ENCODE measurements at regions not wholly inside any gene's neighbourhood (a gene's known extent, or its start where the extent isn't known, plus 50 kb on each side); places are given as distances from the start of the nearest gene placed in this dataset.

DNA sequence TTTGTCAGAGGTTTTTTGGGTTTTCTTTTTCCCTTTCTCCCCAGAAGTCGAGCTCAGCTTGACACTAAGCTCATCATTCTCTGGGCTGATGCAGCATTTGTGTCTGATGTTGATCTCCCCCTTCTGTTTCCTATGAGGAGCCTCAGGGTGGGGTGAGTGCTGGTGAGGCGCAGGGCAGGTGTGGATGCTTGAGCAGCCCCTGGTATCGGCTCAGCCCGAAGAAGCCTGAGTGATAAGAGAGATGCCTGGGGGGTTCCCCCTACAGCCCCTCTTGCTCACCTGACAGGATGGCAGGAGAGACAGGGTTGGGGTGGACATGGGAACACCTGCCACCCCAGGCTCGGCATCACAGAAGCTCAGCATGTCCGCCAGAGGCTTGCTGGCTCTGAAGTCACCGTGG is 239.0 kb downstream of the RHOU start:
- no peak for DNase-seq (ENCODE audit: low read depth)

DNA sequence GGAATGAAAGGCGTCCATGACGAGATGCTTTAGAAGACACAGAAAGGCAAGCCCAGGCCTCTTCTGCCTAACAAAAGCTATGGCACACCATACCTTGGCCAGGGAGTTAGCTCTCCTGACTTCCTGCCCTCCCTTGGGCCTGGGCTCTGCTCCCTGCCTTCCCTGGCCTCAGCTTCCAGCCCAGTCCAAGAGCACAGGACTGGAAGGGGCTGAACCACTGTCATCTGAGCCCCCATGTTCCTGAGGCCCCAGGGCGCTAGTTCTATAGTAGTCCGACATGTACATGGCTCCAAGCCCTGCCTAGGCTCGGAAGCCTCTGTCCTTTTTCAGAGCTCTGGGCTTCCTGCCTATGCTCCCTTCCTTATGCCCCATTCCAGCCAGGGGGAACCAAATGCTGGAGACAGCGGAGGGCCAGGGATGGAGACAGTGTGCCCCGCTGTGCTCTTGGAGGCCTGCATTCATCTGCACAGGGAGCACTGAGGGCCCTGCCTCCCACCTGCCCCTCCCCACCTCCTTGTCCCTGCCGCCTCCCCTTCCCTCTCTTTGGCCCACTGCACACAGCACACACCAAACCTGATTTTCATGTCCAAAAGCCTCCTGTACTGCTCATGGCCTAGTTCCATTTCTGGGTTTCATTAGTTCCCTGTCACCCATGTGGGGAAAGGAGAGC is 240.1 kb downstream of the RHOU start:
- no peak for DNase-seq (ENCODE audit: low read depth)

DNA sequence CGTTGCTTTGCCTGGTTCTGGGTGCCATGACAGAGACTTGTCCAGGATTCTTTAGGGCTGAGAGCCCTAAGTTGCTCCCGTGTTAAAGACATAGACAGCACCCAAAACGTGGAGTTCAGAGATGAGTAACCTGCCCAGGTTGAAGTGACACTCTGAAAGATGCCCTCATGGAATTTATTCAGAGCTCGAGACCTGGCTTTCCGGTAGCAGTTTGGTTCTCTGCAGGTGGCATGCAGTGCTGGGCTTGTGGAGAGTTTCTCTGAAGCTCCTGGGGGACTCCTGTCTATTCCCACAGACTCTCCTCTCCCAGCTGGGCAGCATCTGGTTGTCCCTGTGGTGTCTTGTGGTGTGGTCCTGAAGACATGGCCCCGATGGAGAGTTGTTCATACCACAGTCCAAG is 241.0 kb downstream of the RHOU start:
- no peak for DNase-seq (ENCODE audit: low read depth)

DNA sequence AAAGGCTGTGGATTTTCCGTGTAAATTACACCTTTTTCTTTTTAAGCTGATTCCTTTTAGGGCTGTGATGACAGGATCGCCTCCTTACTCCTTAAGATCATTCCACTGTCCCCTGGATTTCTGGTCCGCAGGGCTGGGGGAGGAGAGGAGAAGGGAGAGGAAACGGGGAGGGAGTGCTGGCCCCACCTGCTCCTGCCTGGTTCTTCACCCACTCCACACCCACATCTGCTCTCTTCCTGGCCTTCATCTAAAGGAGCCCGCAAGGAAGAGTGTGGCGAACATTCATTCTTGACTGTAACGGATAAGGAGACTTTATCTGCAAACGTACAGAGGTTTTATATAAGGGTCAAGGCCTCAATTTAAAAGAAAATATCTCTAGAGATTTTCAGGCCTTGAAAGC is 242.0 kb downstream of the RHOU start:
- no peak for DNase-seq (ENCODE audit: low read depth)

DNA sequence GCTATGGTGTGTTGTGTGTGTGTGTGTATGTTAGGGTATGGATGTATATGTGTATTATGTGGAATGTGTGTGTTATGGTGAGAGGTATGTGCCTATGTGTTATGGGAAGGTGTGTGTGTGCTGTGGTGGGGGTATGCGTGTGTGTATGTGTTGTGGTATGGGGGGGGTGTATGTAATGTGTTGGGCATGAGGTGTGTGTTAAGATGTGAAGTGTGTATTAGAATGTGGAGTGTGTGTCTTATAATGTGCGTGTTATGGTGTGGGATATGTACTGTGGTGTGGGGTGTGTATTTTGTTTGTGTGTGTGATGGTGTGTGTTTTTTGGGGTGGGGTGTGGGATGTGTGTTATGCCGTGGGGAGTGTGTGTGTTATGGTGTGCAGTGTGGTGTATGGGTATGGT is 242.5 kb downstream of the RHOU start:
- no peak for DNase-seq (ENCODE audit: low read depth)

DNA sequence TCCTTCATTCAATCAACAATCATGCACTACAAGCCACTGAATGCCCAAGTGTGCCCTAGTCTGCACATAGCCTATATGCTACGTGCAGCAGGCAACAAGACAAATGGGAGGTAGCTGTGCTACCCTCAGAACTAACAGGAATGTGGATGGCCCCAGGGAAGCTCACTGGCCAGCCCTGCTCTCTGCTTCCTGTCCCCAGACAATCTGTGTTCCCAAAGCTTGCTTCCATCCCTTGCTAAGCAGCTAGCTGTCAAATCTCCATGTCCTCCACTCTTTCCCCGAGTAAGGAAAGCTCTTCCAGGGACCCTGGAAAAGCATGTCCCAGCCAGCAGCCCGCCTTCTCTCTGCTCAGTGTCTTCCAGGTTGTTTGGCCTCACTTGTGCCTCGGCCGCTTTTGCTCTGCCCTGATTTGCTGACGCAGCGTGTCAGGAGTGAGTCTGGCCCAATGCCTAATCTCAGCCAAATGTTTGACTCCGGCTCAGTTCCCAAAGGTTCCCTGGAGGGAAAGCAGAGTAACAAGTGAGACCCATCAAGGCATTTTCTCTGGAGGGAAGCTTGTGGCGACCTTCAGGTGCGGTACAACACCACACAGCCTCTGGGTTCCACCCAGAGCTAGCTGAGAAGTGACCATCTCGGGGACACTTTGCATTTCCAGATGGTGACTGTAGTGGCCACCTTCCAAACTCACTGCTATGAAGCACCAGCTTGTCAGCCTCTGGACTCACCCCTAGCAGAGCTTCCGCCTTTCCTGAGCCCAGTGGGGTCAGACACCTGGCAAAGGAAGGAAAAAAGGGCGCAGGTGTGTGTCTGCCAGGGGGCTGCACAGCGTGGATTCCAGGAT is 243.4 kb downstream of the RHOU start:
- no peak for DNase-seq (ENCODE audit: low read depth)

DNA sequence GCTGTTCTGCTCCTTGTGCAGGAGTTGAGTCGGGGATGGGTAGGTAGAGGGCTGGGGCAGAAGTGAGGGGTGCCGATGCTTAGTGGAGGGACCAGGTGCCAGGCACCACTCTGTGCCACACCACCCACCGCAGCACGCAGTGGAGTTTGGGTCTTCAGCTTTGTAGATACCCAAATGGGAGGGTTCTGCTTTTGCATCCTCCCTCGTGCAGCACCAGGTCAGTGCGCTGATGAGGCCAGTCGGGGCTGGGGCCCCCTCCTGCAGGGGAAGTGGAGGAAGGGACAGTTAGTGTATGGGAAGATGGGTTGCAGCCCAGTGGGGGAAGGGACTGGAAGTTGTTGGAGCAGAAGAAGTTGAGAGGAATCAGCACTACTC is 244.0 kb downstream of the RHOU start:
- DNase-seq (ENCODE audit: low read depth): no peak

DNA sequence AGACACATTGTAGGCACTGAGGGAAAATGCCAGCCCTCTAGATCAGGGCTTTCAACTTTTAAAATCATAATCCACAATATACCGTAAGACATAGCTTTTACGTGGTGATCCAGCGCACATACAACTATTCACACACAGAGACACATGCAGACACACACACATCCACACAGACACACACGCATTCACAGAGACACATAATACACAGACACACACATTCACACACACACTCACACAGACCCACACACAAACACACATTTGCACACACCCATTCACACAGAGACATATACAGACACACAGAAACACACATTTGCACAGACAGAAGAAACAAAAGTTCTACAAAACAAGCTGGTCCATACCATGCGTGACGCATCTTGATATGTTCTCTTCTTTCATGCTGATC is 244.5 kb downstream of the RHOU start:
- DNase-seq (ENCODE audit: low read depth): no peak

DNA sequence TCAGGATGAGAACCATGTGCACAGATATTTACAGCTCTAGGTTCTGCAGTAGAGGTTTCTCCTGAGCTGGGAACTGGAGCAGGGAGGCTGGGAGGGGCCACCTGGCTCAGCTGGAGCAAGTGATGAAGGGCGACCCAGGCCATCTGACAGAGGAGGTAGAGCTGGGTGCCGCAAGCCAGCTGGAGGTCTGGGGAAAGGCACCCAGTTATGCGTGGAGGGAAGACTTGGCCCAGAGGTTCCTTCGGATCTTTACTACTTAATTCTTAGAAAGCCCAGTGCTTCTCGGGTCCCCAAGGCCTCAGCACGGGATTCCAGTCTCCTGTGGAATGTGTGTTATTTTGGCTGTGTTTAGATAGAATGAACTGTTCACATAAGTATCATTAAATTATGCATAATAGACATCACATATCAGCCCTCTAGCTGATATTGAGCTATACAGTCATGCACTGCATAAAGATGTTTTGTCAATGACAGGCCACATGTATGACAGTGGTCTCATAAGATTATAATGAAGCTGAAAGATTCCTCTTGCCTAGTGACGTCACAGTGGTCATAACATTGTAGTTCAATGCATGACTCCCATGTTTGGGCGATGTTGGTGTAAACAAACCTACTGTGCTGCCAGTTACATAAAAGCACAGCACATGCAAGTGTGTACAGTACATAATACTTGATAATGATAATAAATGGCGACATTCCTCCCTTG is 245.1 kb downstream of the RHOU start:
- DNase-seq (ENCODE audit: low read depth): no peak

DNA sequence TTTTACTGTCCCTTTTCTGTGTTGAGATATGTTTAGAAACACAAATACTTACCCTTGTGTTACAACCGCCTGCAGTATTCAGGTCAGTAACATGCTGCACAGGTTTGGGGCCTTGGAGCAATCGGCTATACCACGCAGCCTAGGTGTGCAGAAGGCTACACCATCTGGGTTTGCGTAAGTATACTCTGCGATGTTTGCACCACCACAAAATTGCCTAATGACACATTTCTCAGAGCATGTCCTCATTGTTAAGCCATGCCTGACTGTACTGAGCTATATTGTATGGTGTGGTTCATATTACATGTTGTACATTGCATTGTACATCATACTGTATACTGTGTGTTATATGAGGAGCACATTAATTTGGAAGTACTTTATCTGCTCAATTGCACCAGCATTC is 247.4 kb downstream of the RHOU start:
- DNase-seq (ENCODE audit: low read depth): no peak

DNA sequence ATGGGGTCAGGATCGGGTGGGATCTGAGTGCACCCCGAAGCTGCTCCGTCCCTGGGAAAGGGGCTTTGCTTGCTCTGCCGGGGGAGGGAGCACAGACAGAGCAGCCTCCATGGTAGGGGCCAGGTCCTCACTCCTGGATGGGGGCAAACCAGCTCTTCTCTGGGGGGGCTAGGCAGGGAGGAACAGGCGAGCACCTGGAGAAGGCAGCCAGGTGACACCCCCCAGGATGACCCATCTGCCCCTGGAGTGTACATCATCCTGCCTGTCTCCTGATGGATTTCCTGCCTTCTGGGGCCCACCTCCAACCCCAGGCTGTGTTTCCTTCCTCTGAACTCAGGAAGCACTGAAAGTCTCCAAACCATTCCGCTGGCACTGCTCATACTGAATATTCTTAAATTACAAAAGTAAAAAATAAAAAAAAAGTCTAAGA is 248.0 kb downstream of the RHOU start:
- DNase-seq (ENCODE audit: low read depth): no peak

DNA sequence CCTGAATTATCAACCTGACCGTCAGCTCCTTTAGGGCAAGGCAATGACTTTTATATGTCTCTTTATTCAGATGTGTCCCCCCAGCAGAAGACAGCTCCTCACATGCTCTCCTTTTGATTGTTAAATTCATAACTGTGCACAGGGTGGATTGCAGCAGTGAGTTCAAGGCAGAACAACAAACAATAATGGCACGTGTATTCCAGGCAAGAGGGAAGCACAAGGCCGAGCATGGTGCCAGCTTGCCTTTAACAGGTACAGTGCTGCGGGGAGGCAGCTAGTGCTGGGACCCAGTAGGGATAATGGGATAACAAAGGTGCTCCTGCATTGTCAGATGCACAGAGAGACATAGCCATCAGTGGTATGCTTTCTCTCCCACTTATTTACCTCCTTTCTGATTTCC is 248.4 kb downstream of the RHOU start:
- no peak for DNase-seq (ENCODE audit: low read depth)

DNA sequence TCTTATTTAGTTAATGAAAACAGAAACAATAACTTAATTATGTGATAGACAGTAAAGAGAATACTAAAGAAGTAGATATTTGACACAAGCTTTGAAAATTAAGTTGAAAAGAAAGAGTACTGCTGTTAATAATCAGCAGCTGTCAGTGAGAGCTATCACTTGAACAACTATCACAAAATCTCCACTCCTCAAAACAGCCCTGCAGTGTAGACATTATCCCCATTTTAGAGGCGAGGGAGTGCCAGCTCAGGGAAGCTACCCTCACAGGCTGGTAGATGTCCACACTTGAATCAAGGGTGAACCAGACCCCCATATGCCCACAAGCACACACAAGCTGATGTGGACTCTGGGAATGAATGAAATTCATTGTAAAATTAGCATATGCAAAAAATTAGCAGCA is 248.8 kb downstream of the RHOU start:
- no peak for DNase-seq (ENCODE audit: low read depth)

DNA sequence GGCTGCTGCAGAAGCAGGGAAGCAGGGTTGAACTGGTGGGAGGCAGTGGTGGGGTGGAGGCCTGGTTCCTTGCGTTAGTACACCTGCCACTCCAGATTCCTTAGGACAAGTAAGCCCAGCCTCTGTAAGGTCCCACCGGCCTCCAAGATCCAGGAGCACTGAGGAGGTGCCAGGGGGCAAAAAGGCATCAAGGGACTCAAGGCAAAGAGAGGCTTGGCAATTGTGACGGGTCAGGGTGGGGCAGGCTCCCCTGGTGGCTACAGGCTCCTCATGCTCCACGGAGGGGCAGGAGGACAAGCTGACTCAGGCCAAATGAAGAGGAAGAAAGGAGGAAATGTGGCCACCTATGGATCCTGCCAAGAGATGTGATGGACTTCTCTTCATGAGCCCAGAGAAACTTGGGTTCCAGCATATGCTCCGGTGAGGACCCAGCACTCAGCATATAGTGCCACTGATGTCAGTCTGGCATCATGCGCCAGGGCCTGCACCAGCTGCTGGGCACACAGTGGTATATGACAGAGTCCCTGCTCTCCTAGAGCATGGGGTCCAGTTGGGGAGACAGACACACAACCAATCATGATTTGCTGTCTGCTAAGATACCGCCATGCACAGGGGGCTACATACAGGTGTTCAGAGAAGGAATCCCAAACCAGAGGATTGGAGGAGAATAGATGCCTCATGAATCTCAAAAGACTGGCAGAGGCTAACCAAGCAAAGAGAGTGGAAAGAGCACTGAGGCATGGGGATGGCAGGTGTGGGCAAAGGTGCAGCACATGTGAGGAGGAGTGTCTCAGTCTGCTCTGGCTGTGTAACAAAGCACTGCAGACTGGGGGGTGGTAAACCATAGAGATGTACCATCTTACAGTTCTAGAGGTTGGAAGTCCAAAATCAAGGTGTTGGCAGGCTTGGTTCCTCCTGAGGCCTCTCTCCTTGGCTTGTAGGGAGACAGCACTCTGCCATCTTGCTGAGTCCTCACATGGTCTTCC is 249.7 kb downstream of the RHOU start:
- no peak for DNase-seq (ENCODE audit: low read depth)

DNA sequence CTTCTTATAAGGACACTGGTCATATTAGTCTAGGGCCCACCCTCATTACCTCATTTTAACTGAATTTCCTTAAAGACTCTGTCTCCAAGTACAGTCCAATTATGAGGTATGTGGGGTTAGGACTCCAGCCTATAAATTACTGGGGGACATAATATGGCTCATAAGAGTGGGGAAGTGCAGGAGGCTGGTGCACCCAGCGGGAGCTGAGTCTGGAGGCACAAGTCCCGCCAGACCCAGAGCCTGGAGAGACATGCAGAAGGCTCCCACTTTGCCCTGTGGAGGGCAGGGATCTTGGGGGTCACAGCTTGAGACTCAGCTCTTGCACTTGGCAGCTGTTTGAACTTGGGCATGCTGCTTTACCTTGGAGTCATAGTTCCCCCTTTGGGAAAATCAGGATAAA is 250.4 kb downstream of the RHOU start:
- no peak for DNase-seq (ENCODE audit: low read depth)

DNA sequence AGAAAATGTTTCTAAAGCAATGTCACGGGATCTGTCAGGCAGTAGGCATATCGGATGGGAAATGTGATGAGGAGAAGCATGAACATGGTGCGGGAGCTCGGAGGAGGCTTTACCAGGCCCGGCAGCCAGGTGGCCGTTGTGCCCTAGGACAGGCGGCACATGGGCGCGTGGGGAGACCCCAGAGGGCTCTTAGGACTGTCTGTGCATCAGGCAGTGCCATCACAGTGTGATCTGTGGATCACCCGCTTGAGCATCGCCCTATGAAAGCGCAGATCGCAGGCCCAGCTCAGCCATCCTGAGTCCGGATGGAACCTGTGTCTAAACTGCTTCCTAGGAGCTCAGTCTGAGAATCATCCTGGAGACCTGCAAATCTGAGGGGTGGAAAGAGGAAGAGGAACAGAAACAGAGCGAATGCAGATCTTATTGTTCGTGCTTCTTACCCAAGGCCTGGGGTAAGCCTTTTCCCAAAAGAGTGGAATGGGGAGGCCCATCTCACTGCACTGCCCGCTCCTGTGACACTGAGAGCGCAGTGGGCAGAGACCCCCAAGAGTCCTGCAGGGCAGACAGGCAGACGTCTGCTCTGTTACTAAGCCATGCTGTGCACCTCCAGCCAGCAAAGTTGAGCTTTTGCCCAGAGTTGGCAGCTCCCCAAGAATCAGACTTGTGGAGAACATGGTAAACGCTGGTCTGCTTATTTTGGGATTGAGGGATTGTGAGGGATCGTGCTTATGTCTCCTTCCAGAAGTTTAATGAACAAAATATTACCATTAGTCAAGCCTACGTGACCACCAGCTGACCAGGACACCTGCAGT is 251.0 kb downstream of the RHOU start:
- no peak for DNase-seq (ENCODE audit: low read depth)

DNA sequence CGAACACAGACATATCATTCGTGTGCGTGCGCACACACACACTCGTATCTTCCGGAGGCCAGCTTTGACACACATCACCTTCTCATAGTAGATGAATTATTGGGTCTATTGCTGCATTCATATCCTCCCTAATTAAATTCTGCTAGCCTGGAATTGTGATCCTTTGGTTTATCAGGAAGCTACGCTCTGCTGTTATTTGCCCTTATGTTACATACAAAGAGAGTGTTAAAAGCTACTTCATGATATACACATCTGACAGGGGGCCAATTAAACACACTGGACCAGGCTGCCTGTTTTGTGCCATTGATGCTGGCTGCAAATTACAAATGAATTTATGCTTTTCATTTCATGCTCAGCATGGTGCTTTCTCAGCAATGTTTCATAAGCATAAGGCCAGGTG is 252.0 kb downstream of the RHOU start:
- no peak for DNase-seq (ENCODE audit: low read depth)

DNA sequence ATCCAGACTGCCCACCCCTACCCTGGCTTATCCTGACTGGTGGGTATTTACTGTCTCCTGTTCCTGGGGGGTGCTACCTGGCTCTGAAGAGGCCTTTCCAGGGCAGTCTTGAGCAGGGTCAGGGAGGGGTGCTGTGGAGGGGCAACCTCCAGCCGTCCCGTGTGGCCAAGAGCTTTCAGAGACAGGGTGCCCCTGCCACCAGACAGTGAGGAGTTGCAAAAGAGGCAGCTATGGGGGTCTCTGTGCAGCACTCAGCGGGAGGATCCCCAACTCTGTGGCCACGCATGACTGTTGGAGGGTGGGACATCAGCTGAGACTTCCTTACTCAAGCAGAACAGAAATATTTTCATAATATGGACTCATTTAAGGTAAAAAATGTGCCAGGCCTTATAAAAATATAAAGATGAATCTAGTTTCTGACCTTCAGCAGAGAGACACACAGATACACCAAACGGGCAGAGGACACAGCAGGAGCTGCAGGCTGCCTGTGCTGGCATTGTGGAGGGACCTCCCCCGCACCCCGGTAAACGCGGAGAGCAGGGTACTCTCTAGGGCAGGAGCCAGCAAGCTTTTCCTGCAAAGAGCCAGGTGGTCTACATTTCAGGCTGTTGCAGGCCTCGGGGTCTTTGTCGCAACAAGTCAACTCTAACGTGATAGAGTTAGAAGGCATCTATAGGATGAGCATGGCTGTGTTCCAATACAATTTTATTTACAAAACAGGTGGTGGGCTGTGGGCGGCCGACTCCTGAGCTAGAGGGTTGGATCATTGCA is 252.6 kb downstream of the RHOU start:
- no peak for DNase-seq (ENCODE audit: low read depth)

DNA sequence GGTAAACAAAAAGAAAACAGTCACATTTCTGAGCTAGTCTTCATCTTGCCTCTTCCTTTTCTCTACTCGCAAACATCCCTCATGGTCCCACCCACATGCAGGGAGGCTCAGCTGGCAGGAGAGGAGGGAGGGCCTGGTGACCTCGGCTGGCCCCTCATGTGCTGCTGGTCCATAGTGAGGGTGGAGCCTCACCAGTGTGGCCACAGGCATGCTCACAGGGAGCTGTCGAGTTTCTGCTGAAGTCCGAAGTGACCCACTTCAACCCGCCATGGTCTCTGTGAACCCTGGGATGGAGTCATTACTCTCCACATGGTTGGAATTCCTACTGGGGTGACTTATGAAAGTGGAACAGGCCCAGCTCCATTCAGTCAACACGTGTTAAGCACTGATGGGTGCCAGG is 253.4 kb downstream of the RHOU start:
- peak; percentile 1 for DNase-seq (ENCODE audit: low read depth)

DNA sequence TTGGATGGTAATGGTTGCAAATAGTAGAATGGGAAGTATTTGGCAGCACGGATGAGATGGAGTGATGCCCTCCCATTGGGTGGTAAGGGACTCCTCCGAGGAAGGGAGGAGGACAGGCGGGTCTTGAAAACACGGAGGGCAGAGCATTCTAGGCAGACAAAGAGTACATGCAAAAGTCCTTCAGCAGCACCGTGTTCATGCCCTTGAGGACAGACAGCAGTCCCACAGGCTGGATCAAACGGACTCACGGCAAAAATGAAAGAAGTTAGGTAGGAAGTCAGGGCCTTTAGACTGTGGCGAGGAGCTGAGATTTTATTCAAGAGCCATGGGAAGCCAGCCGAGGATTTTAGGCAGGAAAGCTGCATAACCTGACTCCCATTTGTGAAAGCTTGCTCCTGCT is 253.9 kb downstream of the RHOU start:
- no peak for DNase-seq (ENCODE audit: low read depth)
